GF-D8 (cell line): ENCODE measurements at regions not wholly inside any gene's neighbourhood (a gene's known extent, or its start where the extent isn't known, plus 50 kb on each side); places are given as distances from the start of the nearest gene placed in this dataset.
"Not testable (repeated sequence)": the region's sequence is repeated elsewhere in the genome, so short reads cannot be mapped to it uniquely, and the experiment has no call there.

Source experiments
- DNase-seq: peaks from one replicate; lab custom pipeline; 2025; lab: John Stamatoyannopoulos, UW

DNA sequence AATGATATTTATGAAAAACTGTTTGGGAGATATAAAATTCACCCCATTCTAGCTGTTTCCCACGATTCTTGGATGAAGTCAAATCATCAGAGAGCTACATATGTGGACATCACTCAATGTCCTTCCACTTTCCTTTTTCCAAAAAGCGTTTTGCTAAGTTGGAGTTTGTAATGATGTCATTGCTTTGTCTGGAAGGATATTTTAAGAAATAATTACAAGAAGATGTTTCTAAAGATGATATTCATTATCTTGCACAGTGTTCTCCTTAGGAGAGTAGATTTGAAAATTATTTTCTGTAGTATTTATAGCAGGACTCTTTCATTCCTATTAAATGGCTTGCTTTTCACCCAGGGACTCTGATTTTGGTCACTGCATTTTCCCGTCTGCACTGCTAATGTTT is 851.2 kb downstream of the EFNB2 start:
- no peak for DNase-seq

- no peak for DNase-seq
Observed at GRCh38 chr13:105679838-105680237, 855.6 kb downstream of the EFNB2 start.

DNA sequence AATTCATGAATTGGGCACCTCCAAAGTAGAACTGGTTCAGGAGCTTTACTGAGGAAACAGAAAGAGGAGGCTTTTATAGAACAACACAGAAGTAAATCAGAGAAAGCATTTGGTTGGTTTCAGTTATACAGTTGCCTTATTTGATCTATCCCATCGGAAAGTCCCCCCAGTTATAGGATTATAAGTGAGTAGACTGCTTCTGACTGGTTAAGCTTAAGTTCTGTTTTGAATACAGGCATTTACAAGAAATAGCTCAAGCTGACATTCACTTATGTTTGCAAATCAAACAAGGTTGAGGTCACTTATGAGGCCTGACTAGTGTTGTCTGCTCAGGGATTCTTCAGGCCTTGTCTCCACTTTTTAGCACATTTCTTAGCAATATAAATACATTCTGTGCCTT is 857.4 kb downstream of the EFNB2 start:
- no peak for DNase-seq

DNA sequence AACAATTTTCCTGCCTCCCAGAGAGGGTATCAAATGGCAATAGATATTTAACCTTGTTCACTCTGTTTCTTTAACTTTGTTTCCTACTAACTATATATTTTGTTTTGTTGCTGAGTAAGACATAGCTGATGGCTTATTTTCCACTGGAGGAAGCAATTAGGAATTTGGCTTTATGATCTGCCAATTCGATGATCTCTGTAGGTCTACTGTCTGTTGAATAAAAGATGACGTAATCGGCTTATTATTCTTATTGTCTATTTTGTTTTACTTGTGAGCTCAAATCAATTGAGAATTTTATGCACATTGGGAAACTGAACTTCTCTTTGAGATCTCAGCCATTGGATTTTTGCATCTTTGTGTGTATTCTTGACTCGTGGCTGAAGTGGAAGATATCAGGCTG is 862.6 kb downstream of the EFNB2 start:
- DNase-seq: no peak

DNA sequence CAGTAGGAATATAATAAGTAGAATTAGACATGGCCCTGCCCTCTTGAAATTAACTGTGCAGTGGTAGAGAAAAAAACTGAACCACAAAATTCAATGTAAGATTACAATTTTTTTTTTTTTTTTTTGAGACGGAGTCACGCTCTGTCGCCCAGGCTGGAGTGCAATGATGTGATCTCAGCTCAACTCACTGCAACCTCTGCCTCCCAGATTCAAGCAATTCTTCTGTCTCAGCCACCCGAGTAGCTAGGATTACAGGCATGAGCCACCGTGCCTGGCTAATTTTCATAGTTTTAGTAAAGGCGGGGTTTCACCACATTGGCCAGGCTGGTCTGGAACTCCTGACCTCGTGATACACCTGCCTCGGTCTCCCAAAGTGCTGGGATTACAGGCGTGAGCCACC is 864.3 kb downstream of the EFNB2 start:
- DNase-seq: not testable (repeated sequence)

DNA sequence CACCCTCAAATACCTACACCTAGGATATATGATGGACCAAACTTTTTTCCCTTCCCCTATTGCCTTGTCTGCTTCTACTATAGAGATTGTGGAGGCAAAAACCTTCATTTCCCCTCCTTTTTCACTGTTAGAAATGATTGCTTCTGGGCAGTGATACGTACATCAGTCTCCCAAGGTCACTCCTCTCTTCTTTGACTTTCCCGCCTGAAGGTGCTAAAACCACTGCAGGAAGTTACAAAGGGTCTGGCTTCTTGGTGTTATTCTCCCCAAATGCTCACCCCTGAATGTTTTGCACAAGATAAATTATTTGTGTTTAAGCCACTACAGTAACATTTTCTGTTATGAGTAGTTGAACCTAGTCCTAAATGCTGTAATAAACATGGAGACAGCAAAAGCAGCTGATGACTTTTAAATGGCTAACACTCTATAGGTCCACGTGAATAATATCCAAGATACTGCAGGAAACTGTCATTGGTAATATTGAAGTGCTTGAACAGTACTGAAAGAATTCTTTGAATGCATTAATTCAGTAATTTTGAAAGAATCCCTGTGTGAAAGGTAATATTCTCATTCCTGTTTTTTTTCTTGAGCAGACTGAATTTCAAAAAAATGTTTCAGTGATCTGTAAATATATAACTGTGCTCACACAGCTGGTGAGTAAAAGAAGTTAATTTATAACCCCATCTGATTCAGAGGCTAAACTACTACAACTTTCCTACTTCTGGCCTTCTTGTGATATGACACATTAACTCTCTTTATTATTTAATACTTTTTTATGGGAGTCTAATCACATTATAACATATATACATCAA is 865.1 kb downstream of the EFNB2 start:
- no peak for DNase-seq

DNA sequence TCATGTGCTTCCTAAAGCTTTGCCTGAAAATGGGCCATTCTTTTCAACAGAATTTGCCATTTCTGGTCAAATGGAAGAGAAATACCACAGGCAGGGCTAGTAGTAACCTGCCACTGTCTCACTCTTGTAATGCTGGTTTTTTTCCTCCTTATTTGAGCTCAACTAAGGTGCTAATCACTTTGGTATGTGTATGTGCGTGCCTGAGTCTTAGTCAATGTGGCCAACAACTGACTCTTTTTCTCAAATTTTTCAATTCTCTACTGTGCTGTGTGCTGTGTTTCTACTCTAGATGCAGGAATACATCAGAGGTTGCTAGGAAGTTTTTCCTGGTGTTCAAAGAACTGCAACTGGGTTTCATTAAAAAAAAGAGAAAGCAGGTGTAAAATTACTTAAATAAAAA is 870.2 kb downstream of the EFNB2 start:
- DNase-seq: no peak

- no peak for DNase-seq
Observed at GRCh38 chr13:105663182-105663581, 872.3 kb downstream of the EFNB2 start.

GRCh38 chr13:105660561-105660960 is 874.9 kb downstream of the EFNB2 start:
- no peak for DNase-seq

DNA sequence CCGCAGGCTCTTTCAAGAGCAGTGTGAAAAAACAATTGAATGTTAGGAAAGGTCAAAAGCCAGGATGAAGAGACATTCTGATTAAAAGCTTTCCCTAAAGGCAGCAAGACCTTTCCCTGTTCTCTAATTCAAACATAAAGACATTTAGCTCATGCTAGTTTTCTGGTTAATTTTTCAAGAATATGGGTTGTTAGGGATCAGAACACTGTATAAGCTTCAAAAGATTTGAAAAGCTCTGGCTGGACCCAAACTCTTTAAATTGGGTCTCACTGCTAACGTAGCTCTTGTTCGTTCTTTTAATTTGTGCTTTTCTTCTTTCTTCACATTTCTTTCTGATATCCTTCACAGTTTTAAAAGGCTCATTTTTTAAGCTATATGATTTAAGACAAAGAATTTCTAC is 877.0 kb downstream of the EFNB2 start:
- DNase-seq: no peak

DNA sequence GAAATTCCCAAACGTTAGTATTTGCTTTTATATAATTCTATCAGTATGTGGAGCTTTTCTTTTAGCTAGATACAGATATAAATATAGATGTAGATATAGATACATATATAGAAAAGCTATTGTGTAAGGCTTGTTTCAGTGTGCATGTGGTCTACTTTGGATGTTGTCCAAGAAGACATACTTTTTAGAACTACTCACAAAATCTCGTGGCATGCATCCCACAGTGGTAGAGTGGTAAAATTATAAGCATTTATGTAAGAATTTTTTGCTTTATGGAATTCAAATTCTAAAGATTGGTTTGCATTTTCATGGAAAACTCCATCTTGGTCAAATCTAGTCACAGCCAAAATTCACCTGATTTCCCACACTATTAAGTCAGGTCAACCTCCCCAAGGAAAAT is 880.4 kb downstream of the EFNB2 start:
- no peak for DNase-seq

- DNase-seq: no peak
Observed at GRCh38 chr13:105643966-105644365, 891.5 kb downstream of the EFNB2 start.

DNA sequence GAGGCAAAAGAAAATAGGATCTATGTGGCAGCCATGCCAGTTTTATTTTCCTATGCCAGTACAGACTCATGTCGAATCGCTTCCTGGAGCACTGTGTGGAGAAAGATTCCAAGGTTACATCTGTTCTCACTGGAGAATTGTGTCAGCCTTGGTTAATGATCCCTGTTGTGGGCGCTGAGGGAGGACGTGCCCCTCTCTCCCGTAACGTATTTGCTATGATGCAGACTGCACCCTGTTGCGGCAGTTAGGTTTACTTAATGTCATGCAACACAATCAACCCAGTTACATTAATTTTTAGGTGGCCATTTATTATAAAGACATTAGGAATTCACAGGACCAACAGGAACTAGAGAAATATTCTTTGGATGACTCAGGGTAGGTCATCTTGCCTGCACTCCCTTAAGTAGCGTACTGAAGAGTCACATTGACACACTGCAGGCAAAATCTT is 892.9 kb downstream of the EFNB2 start:
- DNase-seq: no peak

DNA sequence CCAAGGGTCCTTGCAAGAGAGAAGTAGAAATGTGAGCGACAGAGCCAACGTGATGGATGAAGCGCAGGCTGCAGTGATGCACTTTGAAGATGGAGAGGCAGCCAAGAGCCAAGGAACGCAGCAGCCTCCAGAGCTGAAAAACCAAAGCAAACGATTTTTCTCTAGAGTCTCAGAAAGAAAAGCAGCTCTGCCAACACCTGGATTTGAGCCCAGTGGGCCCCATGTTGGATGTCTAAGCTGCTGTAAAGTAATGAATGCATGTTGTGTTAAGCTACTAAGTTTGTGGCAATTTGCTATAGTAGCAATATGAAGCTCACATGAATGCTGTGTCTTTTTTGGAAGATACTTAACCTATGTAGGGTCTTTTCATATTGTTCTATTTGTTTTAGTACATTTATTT is 894.3 kb downstream of the EFNB2 start:
- DNase-seq: no peak

GRCh38 chr13:105638426-105638825 is 897.0 kb downstream of the EFNB2 start:
- DNase-seq: no peak

DNA sequence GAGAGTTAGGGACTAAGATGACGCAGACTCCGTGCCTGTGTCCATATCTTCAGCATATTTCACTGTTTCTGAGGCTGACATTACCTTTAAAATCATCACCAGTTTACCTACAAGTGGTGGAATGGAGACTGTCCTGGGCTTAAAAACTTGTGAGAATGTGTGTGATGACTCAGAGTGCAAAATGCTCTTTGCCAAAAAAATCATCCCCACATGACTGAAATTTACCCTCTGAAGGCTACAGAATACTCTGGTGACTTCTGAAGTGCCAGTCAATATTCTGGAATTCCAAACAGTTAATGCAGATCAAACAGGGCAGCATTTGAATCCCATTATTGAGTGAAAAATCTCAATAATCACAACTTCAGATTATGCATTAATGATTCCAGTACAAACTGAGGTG is 901.4 kb downstream of the EFNB2 start:
- DNase-seq: no peak

- no peak for DNase-seq
Observed at GRCh38 chr13:105630431-105630830, 905.0 kb downstream of the EFNB2 start.

GRCh38 chr13:105627270-105627669 is 908.2 kb downstream of the EFNB2 start:
- no peak for DNase-seq

DNA sequence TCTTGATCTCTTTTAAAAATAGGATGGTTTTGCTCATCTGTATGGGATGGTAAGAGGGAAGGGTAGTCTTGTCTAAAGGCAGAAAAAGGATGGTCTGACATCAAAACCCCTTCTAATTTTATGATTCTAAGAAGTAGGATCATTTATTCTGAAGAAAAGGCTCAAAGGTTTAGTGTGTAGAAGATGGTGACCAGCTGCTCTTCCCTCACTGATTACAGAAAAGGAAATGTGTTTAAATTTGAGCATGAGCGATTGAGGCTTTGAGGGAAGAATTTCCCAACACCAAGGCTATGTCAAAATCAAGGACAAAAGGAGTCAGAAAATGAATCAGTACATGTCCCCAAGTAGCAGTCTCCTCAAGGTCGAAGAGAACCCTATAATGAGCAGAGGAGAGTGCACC is 909.8 kb downstream of the EFNB2 start:
- no peak for DNase-seq

GRCh38 chr13:105616333-105617075 is 919.0 kb downstream of the EFNB2 start:
- DNase-seq: no peak

DNA sequence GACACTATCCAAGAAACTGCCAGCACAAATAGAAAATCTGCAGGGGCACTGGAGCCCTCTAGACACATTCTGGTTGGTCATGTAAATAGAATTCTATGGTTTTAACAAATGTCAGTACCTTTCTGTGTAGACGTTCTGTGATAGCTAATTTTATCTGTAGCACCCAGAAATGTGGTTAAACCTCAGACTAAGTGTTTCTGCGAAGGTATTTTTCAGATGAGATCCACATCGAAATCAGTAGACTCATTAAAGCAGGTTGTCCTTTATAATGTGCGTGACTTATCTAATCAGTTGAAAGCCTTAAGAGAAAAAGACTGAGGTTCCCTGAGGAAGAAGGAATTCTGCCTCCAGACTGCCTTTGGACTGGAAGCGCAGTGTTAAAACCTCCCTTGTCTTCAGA is 922.9 kb downstream of the EFNB2 start:
- no peak for DNase-seq

- DNase-seq: no peak
Observed at GRCh38 chr13:105611424-105611823, 924.0 kb downstream of the EFNB2 start.

- DNase-seq: no peak
Observed at GRCh38 chr13:105608104-105608503, 927.4 kb downstream of the EFNB2 start.

GRCh38 chr13:105607426-105607825 is 928.0 kb downstream of the EFNB2 start:
- no peak for DNase-seq
